A673 (cell line): ENCODE measurements at regions not wholly inside any gene's neighbourhood (a gene's known extent, or its start where the extent isn't known, plus 50 kb on each side); places are given as distances from the start of the nearest gene placed in this dataset.

Experiments
- BruUV-seq: library from RNA; stranded (reverse); fragments of 400-500 nt; replicated peaks from 2 replicates; lab custom pipeline; 2021; lab: Mats Ljungman, UMichigan
- CTCF ChIA-PET: fragments of 300-600 bp; sonication (Branson Sonifier 250); formaldehyde crosslinking; loops from one replicate; lab custom pipeline; 2022; ENCODE audit warnings: antibody characterized with exemption; lab: Charles Lee
- POLR2A ChIA-PET: fragments of 300-600 bp; sonication (Branson Sonifier 250); formaldehyde crosslinking; loops from one replicate; lab custom pipeline; 2022; ENCODE audit warnings: antibody characterized with exemption; ENCODE audit not compliant: low non-redundant PET; lab: Charles Lee
- DNase-seq: peaks from one replicate; pipeline ENCODE4 v3.0.0-alpha.2; 2015; ENCODE audit warnings: low spot score
- H3K27ac ChIP-seq: fragments of 200-600 bp; sonication (generic); 2 replicates; pipeline ENCODE4 v1.5.1; 2016; ENCODE audit warnings: mixed run types, low read depth, mild to moderate bottlenecking, mixed read lengths, antibody characterized with exemption, low read length; ENCODE audit not compliant: poor library complexity, severe bottlenecking
- H3K27me3 ChIP-seq: fragments of 200-600 bp; sonication (generic); replicated peaks from 2 replicates; pipeline ENCODE4 v1.6.1; 2017; ENCODE audit warnings: mixed run types, low read depth, mild to moderate bottlenecking, mixed read lengths, antibody characterized with exemption, low read length; ENCODE audit not compliant: insufficient read depth, poor library complexity
- H3K36me3 ChIP-seq: fragments of 200-600 bp; sonication (generic); 2 replicates; pipeline ENCODE4 v1.6.1; 2016; ENCODE audit warnings: mixed run types, mild to moderate bottlenecking, mixed read lengths, antibody characterized with exemption, low read length; ENCODE audit not compliant: insufficient read depth, poor library complexity, severe bottlenecking
- H3K4me1 ChIP-seq: fragments of 200-600 bp; sonication (generic); 2 replicates; pipeline ENCODE4 v1.6.1; 2017; ENCODE audit warnings: mixed run types, mild to moderate bottlenecking, mixed read lengths, antibody characterized with exemption, low read length; ENCODE audit not compliant: insufficient read depth, poor library complexity, severe bottlenecking
- H3K4me3 ChIP-seq: fragments of 200-600 bp; sonication (generic); 2 replicates; pipeline ENCODE4 v1.5.1; 2016; ENCODE audit warnings: low read depth, mixed run types, mild to moderate bottlenecking, mixed read lengths, low read length; ENCODE audit not compliant: poor library complexity, severe bottlenecking
- H3K9me3 ChIP-seq: fragments of 200-600 bp; sonication (generic); 2 replicates; pipeline ENCODE4 v1.6.1; 2016; ENCODE audit warnings: mixed run types, low read depth, mild to moderate bottlenecking, mixed read lengths, antibody characterized with exemption, low read length; ENCODE audit not compliant: poor library complexity, severe bottlenecking
- CTCF ChIP-seq: fragments of 300-800, 200-600 bp; sonication (generic); conservative IDR thresholded peaks from 2 replicates; pipeline ENCODE4 v1.5.1; 2017; ENCODE audit warnings: low read depth, mild to moderate bottlenecking, antibody characterized with exemption, low read length, moderate library complexity, mixed read lengths
- EZH2 ChIP-seq: fragments of 200-600 bp; sonication (generic); IDR thresholded peaks from 2 replicates; pipeline ENCODE4 v1.6.1; 2017; ENCODE audit warnings: borderline replicate concordance, low read depth, mild to moderate bottlenecking, mixed read lengths, antibody characterized with exemption, low read length; ENCODE audit not compliant: poor library complexity, severe bottlenecking
- intact Hi-C: fragments of 100-400 bp; cut with micrococcal nuclease; formaldehyde crosslinking; loops from one replicate; pipeline ENCODE4 v1.10.0; 2022; ENCODE audit not compliant: unreplicated experiment

GRCh38 chr6:105882828-105883227 lies 203.3 kb upstream of the PRDM1 start:
- no peak for TF ChIP-seq EZH2
- TF ChIP-seq CTCF: no peak
- POLR2A ChIA-PET: no interaction called here
- no peaks in the 10 kb centered on the region for H3K4me1 ChIP-seq
- no peaks in the 10 kb centered on the region for H3K36me3 ChIP-seq
- intact Hi-C loops: no loop called here
- CTCF ChIA-PET: no interaction called here
- no peak overlapping the region for H3K27ac ChIP-seq
- no TSS peak for BruUV-seq
- peaks cover 21% of the 10 kb centered on the region for H3K27me3 ChIP-seq
- no peak for DNase-seq
- H3K9me3 ChIP-seq: no peaks in the 10 kb centered on the region
- H3K4me3 ChIP-seq: no peak overlapping the region

GRCh38 chr6:105882121-105882803 lies 203.9 kb upstream of the PRDM1 start:
- intact Hi-C loops: no loop called here
- H3K4me3 ChIP-seq: no peak overlapping the region
- no TSS peak for BruUV-seq
- H3K36me3 ChIP-seq: no peaks in the 10 kb centered on the region
- H3K27ac ChIP-seq: no peak overlapping the region
- POLR2A ChIA-PET: no interaction called here
- TF ChIP-seq CTCF (no peak), EZH2 (no peak)
- no peaks in the 10 kb centered on the region for H3K4me1 ChIP-seq
- H3K27me3 ChIP-seq: peaks cover 21% of the 10 kb centered on the region
- H3K9me3 ChIP-seq: no peaks in the 10 kb centered on the region
- CTCF ChIA-PET: no interaction called here
- no peak for DNase-seq

- H3K27ac ChIP-seq: no peak overlapping the region
- CTCF ChIA-PET: no interaction called here
- no peak for TF ChIP-seq EZH2
- no peak for TF ChIP-seq CTCF
- POLR2A ChIA-PET: no interaction called here
- H3K4me1 ChIP-seq: no peaks in the 10 kb centered on the region
- intact Hi-C loops: no loop called here
- BruUV-seq: no TSS peak
- no peaks in the 10 kb centered on the region for H3K9me3 ChIP-seq
- no peak for DNase-seq
- H3K36me3 ChIP-seq: no peaks in the 10 kb centered on the region
- peaks cover 21% of the 10 kb centered on the region for H3K27me3 ChIP-seq
- no peak overlapping the region for H3K4me3 ChIP-seq
Measured at GRCh38 chr6:105881608-105882007, 204.5 kb upstream of the PRDM1 start.
